IMR-90 (cell line): ENCODE measurements at regions not wholly inside any gene's neighbourhood (a gene's known extent, or its start where the extent isn't known, plus 50 kb on each side); places are given as distances from the start of the nearest gene placed in this dataset.

Source experiments
- BHLHE40 ChIP-seq: fragments of 150-350 bp; IDR thresholded peaks from 2 replicates; pipeline ENCODE4 v1.6.1; 2016; ENCODE audit warnings: mild to moderate bottlenecking, low read depth, low read length
- CEBPB ChIP-seq: IDR thresholded peaks from 2 replicates; pipeline ENCODE4 v1.6.1; 2012; ENCODE audit warnings: low read depth, low read length, improper control_type of control experiment
- FOS ChIP-seq: fragments of 150-350 bp; IDR thresholded peaks from 2 replicates; pipeline ENCODE4 v1.6.1; 2016; ENCODE audit warnings: low read depth, low read length
- MAZ ChIP-seq: IDR thresholded peaks from 2 replicates; pipeline ENCODE4 v1.6.1; 2012; ENCODE audit warnings: low read depth, mild to moderate bottlenecking, low read length, improper control_type of control experiment, moderate library complexity, borderline replicate concordance
- MXI1 ChIP-seq: IDR thresholded peaks from 2 replicates; pipeline ENCODE4 v1.6.1; 2012; ENCODE audit warnings: low read depth, mild to moderate bottlenecking, low read length, moderate library complexity, borderline replicate concordance
- POLR2A ChIP-seq: IDR thresholded peaks from 2 replicates; pipeline ENCODE4 v1.6.1; 2012; ENCODE audit warnings: mild to moderate bottlenecking, low read depth, low read length
- RAD21 ChIP-seq: IDR thresholded peaks from 2 replicates; pipeline ENCODE4 v1.6.1; 2012; ENCODE audit warnings: low read length, improper control_type of control experiment
- RCOR1 ChIP-seq: IDR thresholded peaks from 2 replicates; pipeline ENCODE4 v1.6.1; 2012; ENCODE audit warnings: mild to moderate bottlenecking, low read length, improper control_type of control experiment; ENCODE audit not compliant: insufficient replicate concordance
- RFX5 ChIP-seq: IDR thresholded peaks from 2 replicates; pipeline ENCODE4 v1.8.0; 2012; ENCODE audit warnings: low read depth, mild to moderate bottlenecking, low read length, moderate library complexity
- SMC3 ChIP-seq: fragments of 150-350 bp; IDR thresholded peaks from 2 replicates; pipeline ENCODE4 v1.6.1; 2016; ENCODE audit warnings: low read depth, mild to moderate bottlenecking, antibody characterized with exemption, low read length, moderate library complexity
- TF ChIP-seq, protein P1 (sequence below): conservative IDR thresholded peaks from 2 replicates; pipeline ENCODE4 v1.5.1; 2012; ENCODE audit warnings: mild to moderate bottlenecking, low read depth, low read length, improper control_type of control experiment
- TF ChIP-seq, protein P2 (sequence below): fragments of 150-350 bp; IDR thresholded peaks from 2 replicates; pipeline ENCODE4 v1.6.1; 2017; ENCODE audit warnings: mild to moderate bottlenecking, antibody characterized with exemption, low read length, low read depth

DNA sequence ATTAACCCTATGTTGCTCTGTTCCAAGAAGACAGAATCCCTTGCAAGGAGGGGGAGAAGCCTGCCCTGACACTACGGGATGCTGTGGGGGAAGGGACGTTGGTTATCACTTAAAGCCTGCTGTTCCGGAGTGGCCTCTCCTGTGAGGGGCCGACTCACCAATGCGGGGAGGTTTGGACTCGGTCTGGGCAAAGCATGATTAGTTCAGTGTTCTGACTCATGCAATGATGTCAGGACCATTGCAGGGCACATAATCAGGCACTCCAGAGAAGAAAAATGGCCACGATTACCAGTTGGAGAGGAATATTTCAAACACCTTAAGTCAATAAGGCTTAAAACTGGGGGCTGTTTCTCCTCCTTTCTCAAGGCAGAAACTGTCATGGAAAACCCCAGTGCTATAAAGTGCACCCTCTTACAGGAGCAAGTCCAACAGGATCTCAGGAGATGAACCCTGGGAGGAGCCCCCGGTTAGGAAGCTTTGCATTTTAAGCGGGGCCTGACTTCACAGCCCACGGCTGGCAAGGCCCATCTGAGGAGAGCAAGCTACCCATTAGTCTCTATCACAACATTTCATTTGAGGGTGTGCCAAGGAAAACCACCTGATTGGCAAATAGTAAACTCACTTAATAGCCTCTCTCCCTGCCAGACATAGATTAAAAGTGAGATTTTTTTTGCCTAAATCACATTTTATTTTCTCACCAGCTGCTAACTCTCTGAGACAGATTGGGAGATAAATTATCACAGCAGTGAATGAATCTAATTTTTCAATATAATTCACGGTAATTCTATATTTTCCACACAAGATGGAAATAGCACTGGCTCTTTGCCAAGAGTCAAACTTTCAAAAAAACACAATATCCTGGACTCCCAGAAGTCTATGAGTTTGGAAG is 202.5 kb downstream of the C1orf94 start:
- TF ChIP-seq MAZ, result no peak
- TF ChIP-seq, protein P1, sequence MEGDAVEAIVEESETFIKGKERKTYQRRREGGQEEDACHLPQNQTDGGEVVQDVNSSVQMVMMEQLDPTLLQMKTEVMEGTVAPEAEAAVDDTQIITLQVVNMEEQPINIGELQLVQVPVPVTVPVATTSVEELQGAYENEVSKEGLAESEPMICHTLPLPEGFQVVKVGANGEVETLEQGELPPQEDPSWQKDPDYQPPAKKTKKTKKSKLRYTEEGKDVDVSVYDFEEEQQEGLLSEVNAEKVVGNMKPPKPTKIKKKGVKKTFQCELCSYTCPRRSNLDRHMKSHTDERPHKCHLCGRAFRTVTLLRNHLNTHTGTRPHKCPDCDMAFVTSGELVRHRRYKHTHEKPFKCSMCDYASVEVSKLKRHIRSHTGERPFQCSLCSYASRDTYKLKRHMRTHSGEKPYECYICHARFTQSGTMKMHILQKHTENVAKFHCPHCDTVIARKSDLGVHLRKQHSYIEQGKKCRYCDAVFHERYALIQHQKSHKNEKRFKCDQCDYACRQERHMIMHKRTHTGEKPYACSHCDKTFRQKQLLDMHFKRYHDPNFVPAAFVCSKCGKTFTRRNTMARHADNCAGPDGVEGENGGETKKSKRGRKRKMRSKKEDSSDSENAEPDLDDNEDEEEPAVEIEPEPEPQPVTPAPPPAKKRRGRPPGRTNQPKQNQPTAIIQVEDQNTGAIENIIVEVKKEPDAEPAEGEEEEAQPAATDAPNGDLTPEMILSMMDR, result no peak
- TF ChIP-seq POLR2A, result no peak
- TF ChIP-seq BHLHE40, result no peak
- TF ChIP-seq RFX5, result no peak
- no peak for TF ChIP-seq RAD21
- TF ChIP-seq, protein P2, sequence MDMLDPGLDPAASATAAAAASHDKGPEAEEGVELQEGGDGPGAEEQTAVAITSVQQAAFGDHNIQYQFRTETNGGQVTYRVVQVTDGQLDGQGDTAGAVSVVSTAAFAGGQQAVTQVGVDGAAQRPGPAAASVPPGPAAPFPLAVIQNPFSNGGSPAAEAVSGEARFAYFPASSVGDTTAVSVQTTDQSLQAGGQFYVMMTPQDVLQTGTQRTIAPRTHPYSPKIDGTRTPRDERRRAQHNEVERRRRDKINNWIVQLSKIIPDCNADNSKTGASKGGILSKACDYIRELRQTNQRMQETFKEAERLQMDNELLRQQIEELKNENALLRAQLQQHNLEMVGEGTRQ, result no peak
- no peak for TF ChIP-seq CEBPB
- no peak for TF ChIP-seq SMC3
- TF ChIP-seq RCOR1, result no peak
- TF ChIP-seq FOS, result no peak
- no peak for TF ChIP-seq MXI1
